Hepatocyte (in vitro differentiated cells): ENCODE measurements at regions not wholly inside any gene's neighbourhood (a gene's known extent, or its start where the extent isn't known, plus 50 kb on each side); places are given as distances from the start of the nearest gene placed in this dataset.

Experiments
- DNase-seq: peaks from one replicate; pipeline ENCODE4 v3.0.0-alpha.2; 2016; ENCODE audit warnings: low spot score
- H2AFZ ChIP-seq: fragments of 200-600 bp; sonication (generic); 2 replicates; pipeline ENCODE4 v1.6.0; 2016; ENCODE audit warnings: antibody characterized with exemption, mild to moderate bottlenecking
- H3K27ac ChIP-seq: fragments of 200-600 bp; sonication (generic); 2 replicates; pipeline ENCODE4 v1.5.1; 2016; ENCODE audit warnings: mild to moderate bottlenecking
- H3K27me3 ChIP-seq: fragments of 200-600 bp; sonication (generic); 2 replicates; pipeline ENCODE4 v1.6.1; 2016
- H3K36me3 ChIP-seq: fragments of 200-600 bp; sonication (generic); replicated peaks from 2 replicates; pipeline ENCODE4 v1.5.1; 2016; ENCODE audit warnings: low read depth; ENCODE audit not compliant: insufficient read depth
- H3K4me1 ChIP-seq: fragments of 200-600 bp; sonication (generic); 2 replicates; pipeline ENCODE4 v1.5.1; 2016; ENCODE audit warnings: mild to moderate bottlenecking, moderate library complexity; ENCODE audit not compliant: insufficient read depth
- H3K4me2 ChIP-seq: fragments of 200-600 bp; sonication (generic); 2 replicates; pipeline ENCODE4 v1.6.0; 2016
- H3K4me3 ChIP-seq: fragments of 200-600 bp; sonication (generic); 2 replicates; pipeline ENCODE4 v1.5.1; 2016; ENCODE audit warnings: mild to moderate bottlenecking
- H3K79me2 ChIP-seq: fragments of 200-600 bp; sonication (generic); 2 replicates; pipeline ENCODE4 v1.6.0; 2017; ENCODE audit warnings: mild to moderate bottlenecking
- H3K9me2 ChIP-seq: fragments of 200-600 bp; sonication (generic); replicated peaks from 2 replicates; pipeline ENCODE4 v1.6.0; 2017; ENCODE audit warnings: mild to moderate bottlenecking; ENCODE audit not compliant: insufficient read depth
- H3K9me3 ChIP-seq: fragments of 200-600 bp; sonication (generic); 2 replicates; pipeline ENCODE4 v1.5.1; 2016; ENCODE audit warnings: low read depth, mild to moderate bottlenecking
- H4K20me1 ChIP-seq: fragments of 200-600 bp; sonication (generic); 2 replicates; pipeline ENCODE4 v1.6.0; 2016; ENCODE audit warnings: mild to moderate bottlenecking; ENCODE audit not compliant: insufficient read depth, poor library complexity, severe bottlenecking
- CTCF ChIP-seq: fragments of 200-600 bp; sonication (generic); IDR thresholded peaks from 2 replicates; pipeline ENCODE4 v1.5.1; 2016; ENCODE audit warnings: antibody characterized with exemption, mild to moderate bottlenecking; ENCODE audit not compliant: poor library complexity
- EZH2 ChIP-seq: fragments of 200-600 bp; sonication (generic); IDR thresholded peaks from 2 replicates; pipeline ENCODE4 v1.6.1; 2016; ENCODE audit warnings: antibody characterized with exemption, mild to moderate bottlenecking, borderline replicate concordance
- EZH2phosphoT487 ChIP-seq: fragments of 200-600 bp; sonication (generic); IDR thresholded peaks from one replicate; pipeline ENCODE4 v1.6.1; 2018; ENCODE audit warnings: antibody characterized with exemption, mild to moderate bottlenecking, low read depth, moderate library complexity; ENCODE audit not compliant: unreplicated experiment, severe bottlenecking
- WGBS: methylation state at CpG from one replicate; pipeline ENCODE4 v1.1.6; 2016; ENCODE audit warnings: low lambda C conversion rate; ENCODE audit errors: missing lambda C conversion rate; 5-methylcytosine and 5-hydroxymethylcytosine counted together

GRCh38 chr17:79374087-79374689 is 236.7 kb downstream of the RBFOX3 start:
- WGBS: 74% methylated on average over 22 of the region's 22 CpGs
- Histone ChIP-seq H2AFZ (no peak overlapping the region), H4K20me1 (no peaks in the 10 kb centered on the region), H3K4me2 (no peak overlapping the region), H3K9me2 (no peaks in the 10 kb centered on the region), H3K36me3 (no peaks in the 10 kb centered on the region), H3K79me2 (no peaks in the 10 kb centered on the region), H3K4me1 (no peaks in the 10 kb centered on the region), H3K27ac (no peak overlapping the region), H3K27me3 (peaks cover 35% of the 10 kb centered on the region), H3K9me3 (no peaks in the 10 kb centered on the region), H3K4me3 (no peak overlapping the region)
- TF ChIP-seq EZH2 (no peak), CTCF (no peak), EZH2phosphoT487 (no peak)
- no peak for DNase-seq

GRCh38 chr17:79372470-79373238 is 238.2 kb downstream of the RBFOX3 start:
- H3K9me3 ChIP-seq: no peaks in the 10 kb centered on the region
- H3K36me3 ChIP-seq: no peaks in the 10 kb centered on the region
- no peaks in the 10 kb centered on the region for H4K20me1 ChIP-seq
- no peaks in the 10 kb centered on the region for H3K4me1 ChIP-seq
- DNase-seq: peak; percentile 63
- H3K27me3 ChIP-seq: peaks cover 31% of the 10 kb centered on the region
- TF ChIP-seq CTCF (no peak), EZH2phosphoT487 (no peak), EZH2 (no peak)
- no peak overlapping the region for H2AFZ ChIP-seq
- WGBS: 57% methylated on average over 16 of the region's 16 CpGs
- no peak overlapping the region for H3K4me3 ChIP-seq
- no peak overlapping the region for H3K27ac ChIP-seq
- H3K4me2 ChIP-seq: no peak overlapping the region
- no peaks in the 10 kb centered on the region for H3K9me2 ChIP-seq
- no peaks in the 10 kb centered on the region for H3K79me2 ChIP-seq

- H3K27me3 ChIP-seq: peaks cover 29% of the 10 kb centered on the region
Measured at GRCh38 chr17:79371984-79372383, 238.9 kb downstream of the RBFOX3 start.

More at GRCh38 chr17:79371984-79372383, 238.9 kb downstream of the RBFOX3 start:
- H2AFZ ChIP-seq: no peak overlapping the region
- DNase-seq: no peak
- H3K4me1 ChIP-seq: no peaks in the 10 kb centered on the region
- no peak overlapping the region for H3K27ac ChIP-seq
- no peaks in the 10 kb centered on the region for H4K20me1 ChIP-seq
- H3K9me3 ChIP-seq: no peaks in the 10 kb centered on the region
- no peaks in the 10 kb centered on the region for H3K36me3 ChIP-seq
- H3K9me2 ChIP-seq: no peaks in the 10 kb centered on the region
- no peak overlapping the region for H3K4me2 ChIP-seq
- no peak overlapping the region for H3K4me3 ChIP-seq
- WGBS: 92% methylated on average over 13 of the region's 15 CpGs
- H3K79me2 ChIP-seq: no peaks in the 10 kb centered on the region
- TF ChIP-seq EZH2: no peak
- TF ChIP-seq CTCF: no peak
- TF ChIP-seq EZH2phosphoT487: no peak
